Spleen (tissue), 7 donors: ENCODE measurements at regions not wholly inside any gene's neighbourhood (a gene's known extent, or its start where the extent isn't known, plus 50 kb on each side); places are given as distances from the start of the nearest gene placed in this dataset.

Experiments
- CTCF ChIP-seq, 11 experiments: fragments of 200-600 bp in 7 of 11; fragments of 450-650 bp in 4 of 11; sonication (generic) in 4 of 11; IDR thresholded peaks in 8 of 11; conservative IDR thresholded peaks in 3 of 11; 1 replicate in 7 of 11; 2 replicates in 4 of 11; pipeline versions ENCODE4 v1.4.0 to v1.8.0; 2016 to 2021; ENCODE audit warnings: antibody characterized with exemption in 11 of 11, inconsistent platforms in 4 of 11, mild to moderate bottlenecking in 1 of 11
- POLR2A ChIP-seq, 3 donors: fragments of 450-650 bp; IDR thresholded peaks; one replicate each; pipeline ENCODE4 v1.5.1; 2017; ENCODE audit warnings: antibody characterized with exemption in 3 of 3, mild to moderate bottlenecking in 1 of 3
- POLR2AphosphoS5 ChIP-seq, 3 donors: sonication (generic); formaldehyde crosslinking; IDR thresholded peaks; one replicate each; pipeline ENCODE4 v1.5.1; 2017; ENCODE audit warnings: antibody characterized with exemption in 3 of 3
- donor health status: DM: no; HTN: no; CAD: no; lungs with moderate emphysema.
- donor health status: DM: no; HTN: no; CAD: no.
- donor health status: DM: no; HTN: no; CAD: no.

GRCh38 chr4:129622566-129622965 lies 526.6 kb downstream of the C4orf33 start:
- TF ChIP-seq CTCF (IDR thresholded peaks at IDR 0.05 in 8 of 11, conservative IDR thresholded peaks at IDR 0.05 in 3 of 11) (no peak), POLR2A (IDR thresholded peaks at IDR 0.05) (no peak), POLR2AphosphoS5 (IDR thresholded peaks at IDR 0.05) (no peak)
